Endothelial cell of umbilical vein (primary cell): ENCODE measurements at regions not wholly inside any gene's neighbourhood (a gene's known extent, or its start where the extent isn't known, plus 50 kb on each side); places are given as distances from the start of the nearest gene placed in this dataset.

Experiments
- BruUV-seq: library from RNA; stranded (reverse); fragments of 400-500 nt; replicated peaks from 2 replicates; lab custom pipeline; 2021; lab: Mats Ljungman, UMichigan
- CTCF ChIA-PET: fragments of 300-600, 350-600 bp; sonication (Branson Sonifier 250); formaldehyde crosslinking; loops from one replicate; lab custom pipeline; 2021; ENCODE audit warnings: antibody characterized with exemption, inconsistent platforms; lab: Charles Lee
- POLR2A ChIA-PET: fragments of 300-600, 350-600 bp; sonication (Branson Sonifier 250); formaldehyde crosslinking; loops from one replicate; lab custom pipeline; 2021; ENCODE audit warnings: antibody characterized with exemption, inconsistent platforms; lab: Charles Lee
- DNase-seq: peaks from one replicate; pipeline ENCODE4 v3.0.0-alpha.2; 2011; ENCODE audit warnings: low read depth, low spot score
- FAIRE-seq: peaks from 2 replicates; lab custom pipeline; 2011; peaks lifted over from hg19 to GRCh38; lab: Jason Lieb, UNC
- H2AFZ ChIP-seq: 2 replicates; pipeline ENCODE4 v1.6.0; 2012; ENCODE audit warnings: low read depth, low read length, control low read depth, inconsistent platforms
- H3K27ac ChIP-seq: 2 replicates; pipeline ENCODE4 v1.5.1; 2011; ENCODE audit warnings: low read depth, mild to moderate bottlenecking, control low read depth, low read length, moderate library complexity; ENCODE audit not compliant: insufficient read depth
- H3K27me3 ChIP-seq, 2 experiments: 2 replicates each; pipeline versions ENCODE4 v1.6.0 to v1.6.1; 2011; ENCODE audit warnings: low read length in 2 of 2, mixed read lengths in 1 of 2; ENCODE audit not compliant: control insufficient read depth in 2 of 2, insufficient read depth in 2 of 2
- H3K36me3 ChIP-seq, 2 experiments: 2 replicates in 1 of 2; 3 replicates in 1 of 2; pipeline ENCODE4 v1.5.1; 2011; ENCODE audit warnings: low read length in 2 of 2, mild to moderate bottlenecking in 1 of 2, moderate library complexity in 1 of 2; ENCODE audit not compliant: control insufficient read depth in 2 of 2, insufficient read depth in 2 of 2; ENCODE audit errors: extremely low read depth in 1 of 2
- H3K4me1 ChIP-seq: 3 replicates; pipeline ENCODE4 v1.5.1; 2011; ENCODE audit warnings: mild to moderate bottlenecking, low read length; ENCODE audit not compliant: control insufficient read depth, insufficient read depth; ENCODE audit errors: extremely low read depth
- H3K4me2 ChIP-seq: 2 replicates; pipeline ENCODE4 v1.6.1; 2011; ENCODE audit warnings: low read length, control low read depth, mixed read lengths; ENCODE audit not compliant: insufficient read depth
- H3K4me3 ChIP-seq, 3 experiments: fragments of 200-600 bp in 1 of 3; sonication (generic), shearing (Covaris generic) in 1 of 3; replicated peaks in 1 of 3; 2 replicates each; pipeline ENCODE4 v1.5.1; 2011 to 2016; ENCODE audit warnings: control low read depth in 3 of 3, low read length in 3 of 3, mild to moderate bottlenecking in 2 of 3, inconsistent platforms in 1 of 3, low read depth in 1 of 3, moderate library complexity in 1 of 3; ENCODE audit not compliant: insufficient read depth in 1 of 3
- H3K79me2 ChIP-seq: 2 replicates; pipeline ENCODE4 v1.6.0; 2012; ENCODE audit warnings: low read length, inconsistent platforms; ENCODE audit not compliant: control insufficient read depth, insufficient read depth
- H3K9ac ChIP-seq: replicated peaks from 2 replicates; pipeline ENCODE3; 2011; ENCODE audit warnings: low read length, control low read depth; ENCODE audit not compliant: insufficient read depth; ENCODE audit errors: extremely low read depth
- H3K9me1 ChIP-seq: replicated peaks from 3 replicates; pipeline ENCODE4 v1.6.0; 2011; ENCODE audit warnings: mild to moderate bottlenecking, low read length; ENCODE audit not compliant: control insufficient read depth, insufficient read depth; ENCODE audit errors: extremely low read depth
- H3K9me3 ChIP-seq: replicated peaks from 2 replicates; pipeline ENCODE4 v1.5.1; 2012; ENCODE audit warnings: low read length, inconsistent platforms; ENCODE audit not compliant: control insufficient read depth, insufficient read depth
- H4K20me1 ChIP-seq: replicated peaks from 2 replicates; pipeline ENCODE3; 2011; ENCODE audit warnings: mild to moderate bottlenecking, low read length; ENCODE audit not compliant: control insufficient read depth, insufficient read depth; ENCODE audit errors: extremely low read depth
- EZH2 ChIP-seq: IDR thresholded peaks from 2 replicates; pipeline ENCODE4 v1.6.1; 2012; ENCODE audit warnings: borderline replicate concordance, low read depth, mild to moderate bottlenecking, moderate library complexity, low read length, inconsistent platforms; ENCODE audit not compliant: severe bottlenecking
- FOS ChIP-seq: IDR thresholded peaks from 2 replicates; pipeline ENCODE4 v1.6.1; 2011; ENCODE audit warnings: mild to moderate bottlenecking, low read length, moderate library complexity, borderline replicate concordance; ENCODE audit not compliant: insufficient read depth
- GATA2 ChIP-seq: IDR thresholded peaks from 2 replicates; pipeline ENCODE4 v1.7.0; 2011; ENCODE audit warnings: low read depth, mild to moderate bottlenecking, moderate library complexity, mixed read lengths, low read length; ENCODE audit not compliant: insufficient read length, insufficient read depth
- JUN ChIP-seq: IDR thresholded peaks from 2 replicates; pipeline ENCODE4 v1.6.1; 2011; ENCODE audit warnings: borderline replicate concordance, low read depth; ENCODE audit not compliant: insufficient read length, insufficient read depth
- MAX ChIP-seq: IDR thresholded peaks from 2 replicates; pipeline ENCODE4 v1.6.1; 2011; ENCODE audit not compliant: insufficient read depth, insufficient read length
- MYC ChIP-seq: IDR thresholded peaks from one replicate; pipeline ENCODE4 v1.6.1; 2011; ENCODE audit warnings: mild to moderate bottlenecking, low read depth, low read length
- POLR2A ChIP-seq: IDR thresholded peaks from 2 replicates; pipeline ENCODE4 v1.6.1; 2012; ENCODE audit warnings: low read depth, mild to moderate bottlenecking, control low read depth, low read length
- POLR2AphosphoS5 ChIP-seq: IDR thresholded peaks from 2 replicates; pipeline ENCODE4 v1.6.1; 2012; ENCODE audit warnings: low read depth, mild to moderate bottlenecking, control low read depth, low read length, moderate library complexity; ENCODE audit not compliant: insufficient read depth
- dilution Hi-C: fragments of 300-500 bp; cut with MboI; formaldehyde crosslinking; loops from one replicate; pipeline ENCODE4 v1.15.0; 2019; ENCODE audit warnings: low sequenced_read_pairs; ENCODE audit not compliant: extremely low pct_ligation_motif_present
- intact Hi-C: fragments of 100-400 bp; cut with micrococcal nuclease; formaldehyde crosslinking; loops from one replicate; pipeline ENCODE4 v1.10.0; 2022

GRCh38 chr10:33546031-33546430 lies 211.6 kb upstream of the NRP1 start:
- Histone ChIP-seq H3K4me2 (no peak overlapping the region), H4K20me1 (no peaks in the 10 kb centered on the region), H3K9ac (no peak overlapping the region), H3K79me2 (no peaks in the 10 kb centered on the region), H3K9me1 (no peaks in the 10 kb centered on the region), H3K9me3 (no peaks in the 10 kb centered on the region), H2AFZ (no peak overlapping the region), H3K27me3 (no peaks in the 10 kb centered on the region), H3K4me1 (peaks cover 8% of the 10 kb centered on the region), H3K27ac (no peak overlapping the region), H3K36me3 (no peaks in the 10 kb centered on the region), H3K4me3 (no peak overlapping the region)
- dilution Hi-C loops (no loop called here), intact Hi-C loops (no loop called here)
- DNase-seq (no peak), FAIRE-seq (no peak)
- ChIA-PET CTCF (no interaction called here), POLR2A (no interaction called here)
- no TSS peak for BruUV-seq
- TF ChIP-seq EZH2, result no peak
- no peak for TF ChIP-seq MAX
- TF ChIP-seq JUN, result no peak
- no peak for TF ChIP-seq POLR2A
- TF ChIP-seq GATA2, result no peak
- no peak for TF ChIP-seq POLR2AphosphoS5

GRCh38 chr10:33542752-33543505 lies 208.5 kb upstream of the NRP1 start:
- no peak for FAIRE-seq

More at GRCh38 chr10:33542752-33543505, 208.5 kb upstream of the NRP1 start:
- Histone ChIP-seq H3K9ac (no peak overlapping the region), H2AFZ (peak overlapping the region; percentile 20), H3K9me1 (no peaks in the 10 kb centered on the region), H3K27ac (peak overlapping the region; percentile 66), H3K4me3 (no peak overlapping the region), H3K27me3 (no peaks in the 10 kb centered on the region), H3K79me2 (no peaks in the 10 kb centered on the region), H3K4me1 (peaks cover 10% of the 10 kb centered on the region), H3K4me2 (peak overlapping the region; percentile 38), H4K20me1 (no peaks in the 10 kb centered on the region), H3K36me3 (no peaks in the 10 kb centered on the region), H3K9me3 (no peaks in the 10 kb centered on the region)
- TF ChIP-seq MYC (no peak), GATA2 (peak; percentile 90), MAX (no peak), FOS (peak; percentile 46), JUN (peak; percentile 42)
- DNase-seq, result peak; percentile 27
- BruUV-seq, result no TSS peak
- intact Hi-C loops, result no loop called here
- POLR2A ChIA-PET, result no interaction called here
- dilution Hi-C loops, result no loop called here
- CTCF ChIA-PET, result no interaction called here
